ENCODE measurements at regions not wholly inside any gene's neighbourhood (a gene's known extent, or its start where the extent isn't known, plus 50 kb on each side); places are given as distances from the start of the nearest gene placed in this dataset.

DNA sequence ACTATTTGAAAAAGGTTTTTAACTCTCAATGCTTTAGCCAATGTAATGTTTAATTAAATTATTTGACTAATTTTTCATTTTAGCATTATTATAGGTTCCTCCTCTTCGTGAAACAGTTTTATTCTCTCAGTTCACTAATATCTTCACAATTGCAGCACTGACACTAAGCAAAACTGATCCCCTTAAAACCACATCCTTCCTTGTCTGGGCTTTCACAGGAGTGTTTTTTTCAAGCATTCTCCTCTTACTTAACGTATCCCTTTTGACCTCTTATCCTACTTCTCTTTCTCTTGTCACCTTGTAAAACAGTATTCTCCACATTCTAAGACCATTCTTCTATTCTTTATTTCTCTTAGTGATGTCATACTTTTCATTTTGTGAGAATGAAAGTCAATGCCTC, 112.8 kb downstream of the DSC3 start:
- Histone ChIP-seq H3F3A (ENCODE audit: low read depth) (no peaks in the 10 kb centered on the region), H3K27me3 (no peaks in the 10 kb centered on the region), H3K79me2 (ENCODE audit: low read depth) (no peaks in the 10 kb centered on the region), H3K4me2 (no peak overlapping the region), H2AFZ (replicated peaks) (no peak overlapping the region), H3K36me3 (no peaks in the 10 kb centered on the region), H3K9me3 (ENCODE audit: low read depth) (no peaks in the 10 kb centered on the region), H3K4me1 (no peaks in the 10 kb centered on the region), H4K20me1 (ENCODE audit: low read depth) (no peaks in the 10 kb centered on the region), H3K27ac (no peak overlapping the region), H3K9ac (no peak overlapping the region), H3K4me3 (no peak overlapping the region)
- peaks cover 21% of the 10 kb centered on the region for H3K4me1 Mint-ChIP-seq
- H3K36me3 Mint-ChIP-seq: no peaks in the 10 kb centered on the region
- no peak overlapping the region for H3K4me3 Mint-ChIP-seq
- no peaks in the 10 kb centered on the region for H3K27me3 Mint-ChIP-seq (ENCODE audit: insufficient read depth, low read depth)
- no peak overlapping the region for H3K27ac Mint-ChIP-seq
- DNase-seq (ENCODE audit: low spot score): no peak
- no peak for TF ChIP-seq CTCF (IDR thresholded peaks at IDR 0.05)
- TF ChIP-seq EZH2phosphoT487 (IDR thresholded peaks at IDR 0.05): no peak
- TF ChIP-seq EZH2 (IDR thresholded peaks at IDR 0.05): no peak
- no peaks in the 10 kb centered on the region for H3K9me3 Mint-ChIP-seq

GRCh38 chr18:30929065-30929464, 113.5 kb downstream of the DSC3 start:
- Mint-ChIP-seq H3K27ac (no peak overlapping the region), H3K4me3 (no peak overlapping the region), H3K27me3 (ENCODE audit: insufficient read depth, low read depth) (no peaks in the 10 kb centered on the region), H3K9me3 (no peaks in the 10 kb centered on the region), H3K4me1 (peaks cover 21% of the 10 kb centered on the region), H3K36me3 (no peaks in the 10 kb centered on the region)
- H3F3A ChIP-seq (ENCODE audit: low read depth): no peaks in the 10 kb centered on the region
- no peaks in the 10 kb centered on the region for H3K79me2 ChIP-seq (ENCODE audit: low read depth)
- DNase-seq (ENCODE audit: low spot score): no peak
- no peaks in the 10 kb centered on the region for H3K4me1 ChIP-seq
- no peak overlapping the region for H3K9ac ChIP-seq
- no peak overlapping the region for H3K4me2 ChIP-seq
- no peaks in the 10 kb centered on the region for H3K27me3 ChIP-seq
- H3K4me3 ChIP-seq: no peak overlapping the region
- no peaks in the 10 kb centered on the region for H3K9me3 ChIP-seq (ENCODE audit: low read depth)
- TF ChIP-seq EZH2phosphoT487 (IDR thresholded peaks at IDR 0.05) (no peak), EZH2 (IDR thresholded peaks at IDR 0.05) (no peak), CTCF (IDR thresholded peaks at IDR 0.05) (no peak)
- H3K36me3 ChIP-seq: no peaks in the 10 kb centered on the region
- H2AFZ ChIP-seq (replicated peaks): no peak overlapping the region
- H3K27ac ChIP-seq: no peak overlapping the region
- H4K20me1 ChIP-seq (ENCODE audit: low read depth): no peaks in the 10 kb centered on the region

DNA sequence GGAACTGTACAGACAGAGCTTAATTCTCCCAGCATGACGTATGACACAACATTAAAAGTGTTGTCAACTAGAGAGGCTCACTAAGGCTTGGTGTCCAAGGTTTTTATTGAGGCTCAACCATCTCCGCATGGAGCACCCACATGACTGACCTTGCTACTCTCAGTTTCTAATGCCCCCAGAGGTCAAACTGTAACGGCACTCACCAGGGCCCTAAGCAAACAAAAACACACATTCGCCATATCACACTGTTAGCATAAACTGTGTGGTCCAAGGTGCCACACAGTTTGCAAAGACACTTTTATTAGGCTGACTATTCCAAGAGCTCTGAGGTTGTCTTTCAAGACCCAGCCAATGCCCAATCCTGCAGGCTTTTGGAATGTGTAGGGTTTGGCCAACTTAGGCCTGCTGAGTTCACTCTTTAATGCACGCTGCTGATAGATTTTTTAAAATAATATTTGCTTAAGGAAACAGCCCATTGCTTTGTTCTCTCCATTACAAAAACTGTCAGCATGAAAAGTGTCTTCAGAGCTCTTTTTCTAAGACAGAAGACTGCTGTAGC, 114.9 kb downstream of the DSC3 start:
- H3K27ac Mint-ChIP-seq: no peak overlapping the region
- Histone ChIP-seq H2AFZ (replicated peaks) (no peak overlapping the region), H3K27me3 (no peaks in the 10 kb centered on the region), H3K9me3 (ENCODE audit: low read depth) (no peaks in the 10 kb centered on the region), H4K20me1 (ENCODE audit: low read depth) (no peaks in the 10 kb centered on the region), H3K9ac (no peak overlapping the region), H3K4me1 (no peaks in the 10 kb centered on the region), H3K36me3 (no peaks in the 10 kb centered on the region), H3K79me2 (ENCODE audit: low read depth) (no peaks in the 10 kb centered on the region), H3K4me2 (no peak overlapping the region), H3K27ac (no peak overlapping the region), H3F3A (ENCODE audit: low read depth) (no peaks in the 10 kb centered on the region), H3K4me3 (no peak overlapping the region)
- no peaks in the 10 kb centered on the region for H3K9me3 Mint-ChIP-seq
- DNase-seq (ENCODE audit: low spot score): no peak
- H3K36me3 Mint-ChIP-seq: no peaks in the 10 kb centered on the region
- TF ChIP-seq EZH2phosphoT487 (IDR thresholded peaks at IDR 0.05): no peak
- TF ChIP-seq EZH2 (IDR thresholded peaks at IDR 0.05): no peak
- TF ChIP-seq CTCF (IDR thresholded peaks at IDR 0.05): no peak
- H3K4me3 Mint-ChIP-seq: no peak overlapping the region
- H3K4me1 Mint-ChIP-seq: peaks cover 21% of the 10 kb centered on the region
- H3K27me3 Mint-ChIP-seq (ENCODE audit: insufficient read depth, low read depth): no peaks in the 10 kb centered on the region
